ENCODE measurements at regions not wholly inside any gene's neighbourhood (a gene's known extent, or its start where the extent isn't known, plus 50 kb on each side); places are given as distances from the start of the nearest gene placed in this dataset.

- DNase-seq (ENCODE audit: low read depth in 2 of 2) = no peak
Measured at GRCh38 chr4:56240554-56241174, 146.6 kb downstream of the AASDH start.

- no peak for DNase-seq (ENCODE audit: low read depth in 2 of 2)
Measured at GRCh38 chr4:56238251-56238650, 149.0 kb downstream of the AASDH start.

- DNase-seq (ENCODE audit: low read depth in 2 of 2) = no peak
Measured at GRCh38 chr4:56235725-56236124, 151.6 kb downstream of the AASDH start.

GRCh38 chr4:56235011-56235410 lies 152.3 kb downstream of the AASDH start:
- no peak for DNase-seq (ENCODE audit: low read depth in 2 of 2)

- no peak for DNase-seq (ENCODE audit: low read depth in 2 of 2)
Measured at GRCh38 chr4:56234098-56234497, 153.2 kb downstream of the AASDH start.

GRCh38 chr4:56231410-56231809 lies 155.9 kb downstream of the AASDH start:
- no peak for DNase-seq (ENCODE audit: low read depth in 2 of 2)

- no peak for DNase-seq (ENCODE audit: low read depth in 2 of 2)
Measured at GRCh38 chr4:56229947-56230346, 157.3 kb downstream of the AASDH start.

GRCh38 chr4:56227301-56227835 lies 159.9 kb downstream of the AASDH start:
- no peak for DNase-seq (ENCODE audit: low read depth in 2 of 2)

GRCh38 chr4:56226579-56226978 lies 160.7 kb downstream of the AASDH start:
- DNase-seq (ENCODE audit: low read depth in 2 of 2) = no peak

- DNase-seq (ENCODE audit: low read depth in 2 of 2) = no peak
Measured at GRCh38 chr4:56224641-56225040, 162.7 kb downstream of the AASDH start.

- DNase-seq (ENCODE audit: low read depth in 2 of 2) = no peak
Measured at GRCh38 chr4:56222514-56222913, 164.8 kb downstream of the AASDH start.

- DNase-seq (ENCODE audit: low read depth in 2 of 2) = no peak
Measured at GRCh38 chr4:56220261-56220660, 167.0 kb downstream of the AASDH start.

GRCh38 chr4:56219447-56219846 lies 167.8 kb downstream of the AASDH start:
- DNase-seq (ENCODE audit: low read depth in 2 of 2) = no peak

GRCh38 chr4:56218230-56218895 lies 168.9 kb downstream of the AASDH start:
- no peak for DNase-seq (ENCODE audit: low read depth in 2 of 2)

GRCh38 chr4:56217343-56217890 lies 169.9 kb downstream of the AASDH start:
- no peak for DNase-seq (ENCODE audit: low read depth in 2 of 2)

- DNase-seq (ENCODE audit: low read depth in 2 of 2) = no peak
Measured at GRCh38 chr4:56215901-56216300, 171.4 kb downstream of the AASDH start.

- no peak for DNase-seq (ENCODE audit: low read depth in 2 of 2)
Measured at GRCh38 chr4:56215141-56215783, 172.0 kb downstream of the AASDH start.

GRCh38 chr4:56213543-56213942 lies 173.7 kb downstream of the AASDH start:
- DNase-seq (ENCODE audit: low read depth in 2 of 2) = no peak

- DNase-seq (ENCODE audit: low read depth in 2 of 2) = no peak
Measured at GRCh38 chr4:56212774-56213173, 174.5 kb downstream of the AASDH start.

GRCh38 chr4:56211202-56211601 lies 176.1 kb downstream of the AASDH start:
- DNase-seq (ENCODE audit: low read depth in 2 of 2) = no peak

GRCh38 chr4:56210397-56210796 lies 176.9 kb downstream of the AASDH start:
- no peak for DNase-seq (ENCODE audit: low read depth in 2 of 2)

GRCh38 chr4:56209767-56210166 lies 177.5 kb downstream of the AASDH start:
- no peak for DNase-seq (ENCODE audit: low read depth in 2 of 2)

- no peak for DNase-seq (ENCODE audit: low read depth in 2 of 2)
Measured at GRCh38 chr4:56208103-56208502, 179.2 kb downstream of the AASDH start.
